Mammary epithelial cell (primary cell): ENCODE measurements at regions not wholly inside any gene's neighbourhood (a gene's known extent, or its start where the extent isn't known, plus 50 kb on each side); places are given as distances from the start of the nearest gene placed in this dataset.

Experiments
- CTCF ChIP-seq, 2 donors: IDR thresholded peaks in 1 of 2; conservative IDR thresholded peaks in 1 of 2; 2 replicates each; pipeline ENCODE4 v1.5.1; 2011 to 2012; ENCODE audit warnings: inconsistent platforms in 2 of 2, low read length in 2 of 2, mild to moderate bottlenecking in 2 of 2, control low read depth in 1 of 2, low read depth in 1 of 2; ENCODE audit not compliant: insufficient read depth in 1 of 2; ENCODE audit errors: extremely low read depth in 1 of 2
- EZH2 ChIP-seq: IDR thresholded peaks from 2 replicates; pipeline ENCODE4 v1.6.1; 2012; ENCODE audit warnings: low read length, inconsistent platforms, borderline replicate concordance

- no peak for TF ChIP-seq CTCF (conservative IDR thresholded peaks at IDR 0.05 in 1 of 2, IDR thresholded peaks at IDR 0.05 in 1 of 2; ENCODE audit: extremely low read depth in 1 of 2, insufficient read depth in 1 of 2, low read depth in 1 of 2, low read length in 2 of 2)
- no peak for TF ChIP-seq EZH2
These were observed 130.3 kb upstream of the MTAP start for GRCh38 chr9:21672140-21672539.
